ENCODE measurements at regions not wholly inside any gene's neighbourhood (a gene's known extent, or its start where the extent isn't known, plus 50 kb on each side); places are given as distances from the start of the nearest gene placed in this dataset.

- DNase-seq: no peak
- Histone ChIP-seq H2BK5ac (ENCODE audit: low read depth, low read length, poor library complexity, severe bottlenecking) (no peak overlapping the region), H3K4ac (ENCODE audit: low read depth, low read length) (no peak overlapping the region), H3K56ac (ENCODE audit: extremely low read depth, insufficient read depth, low read length) (no peak overlapping the region), H4K20me1 (ENCODE audit: insufficient read depth, low read length) (no peaks in the 10 kb centered on the region), H4K8ac (ENCODE audit: low read depth in 2 of 2, low read length in 2 of 2) (no peak overlapping the region), H2BK20ac (ENCODE audit: low read depth, low read length) (no peak overlapping the region), H2BK15ac (ENCODE audit: low read depth, low read length) (no peak overlapping the region), H3K79me1 (ENCODE audit: low read depth in 1 of 2, low read length in 2 of 2) (no peaks in the 10 kb centered on the region), H3K36me3 (ENCODE audit: control insufficient read depth, insufficient read depth, low read length) (no peaks in the 10 kb centered on the region), H2AFZ (replicated peaks; ENCODE audit: low read length, poor library complexity) (no peak overlapping the region), H3K27me3 (ENCODE audit: control insufficient read depth, insufficient read depth, low read length) (no peaks in the 10 kb centered on the region), H3K4me2 (ENCODE audit: low read depth, low read length) (no peak overlapping the region), H3K27ac (ENCODE audit: insufficient read depth, low read length) (no peak overlapping the region), H3K14ac (replicated peaks; ENCODE audit: low read depth, low read length) (no peak overlapping the region), H3K4me3 (ENCODE audit: insufficient read depth, low read depth, low read length) (no peak overlapping the region), H2AK5ac (ENCODE audit: low read depth, low read length) (no peak overlapping the region), H2AK9ac (replicated peaks; ENCODE audit: low read depth, low read length, poor library complexity) (no peak overlapping the region), H3K4me1 (ENCODE audit: control insufficient read depth, insufficient read depth, low read length) (no peaks in the 10 kb centered on the region), H4K5ac (ENCODE audit: low read depth, low read length) (no peak overlapping the region), H3K18ac (ENCODE audit: low read depth, low read length) (no peak overlapping the region), H3K23ac (ENCODE audit: low read depth, low read length) (no peak overlapping the region), H4K91ac (ENCODE audit: insufficient read depth, low read depth, low read length) (no peak overlapping the region), H3K9me1 (ENCODE audit: insufficient read depth, low read length) (no peaks in the 10 kb centered on the region), H3K9ac (ENCODE audit: low read depth, low read length) (no peak overlapping the region), H2BK120ac (ENCODE audit: low read depth, low read length) (no peak overlapping the region), H3K9me3 (ENCODE audit: control insufficient read depth, insufficient read depth, low read length) (no peaks in the 10 kb centered on the region)
- ChIA-PET POLR2A (ENCODE audit: unreplicated experiment) (no interaction called here), CTCF (no interaction called here)
- no peak for TF ChIP-seq MAZ (IDR thresholded peaks at IDR 0.05; ENCODE audit: borderline replicate concordance, low read depth, low read length)
- TF ChIP-seq FOS (IDR thresholded peaks at IDR 0.05; ENCODE audit: low read depth, low read length): no peak
- no peak for TF ChIP-seq MXI1 (IDR thresholded peaks at IDR 0.05; ENCODE audit: borderline replicate concordance, low read depth, low read length)
- TF ChIP-seq SMC3 (IDR thresholded peaks at IDR 0.05; ENCODE audit: low read depth, low read length): no peak
- TF ChIP-seq USF2 (IDR thresholded peaks at IDR 0.05; ENCODE audit: low read depth, low read length): no peak
- ATAC-seq (ENCODE audit: low read depth): no peak
- dilution Hi-C loops (cut with HindIII; ENCODE audit: low sequenced_read_pairs, unreplicated experiment): no loop called here
- intact Hi-C loops (cut with micrococcal nuclease): no loop called here
- no TSS peak for BruUV-seq (replicated peaks)
- WGBS, 2 experiments (ENCODE audit: extremely low coverage in 2 of 2, insufficient read length in 1 of 2): no CpG with 5 or more reads among the region's 2 CpGs
- in situ Hi-C loops (cut with MboI; ENCODE audit: low sequenced_read_pairs): no loop called here
Measured at GRCh38 chr10:108808228-108808627, 1115.1 kb downstream of the XPNPEP1 start.

Data from IMR-90 (cell line).